ENCODE measurements at regions not wholly inside any gene's neighbourhood (a gene's known extent, or its start where the extent isn't known, plus 50 kb on each side); places are given as distances from the start of the nearest gene placed in this dataset.

- Mint-ChIP-seq H3K27me3 (ENCODE audit: low read depth) (peaks cover 30% of the 10 kb centered on the region), H3K9me3 (no peaks in the 10 kb centered on the region), H3K27ac (ENCODE audit: unreplicated experiment) (no peak overlapping the region), H3K4me1 (peaks cover 5% of the 10 kb centered on the region), H3K4me3 (no peak overlapping the region), H3K36me3 (ENCODE audit: low read depth) (no peaks in the 10 kb centered on the region)
- DNase-seq (ENCODE audit: low read depth, low spot score), result no peak
- no peak for TF ChIP-seq CTCF (conservative IDR thresholded peaks at IDR 0.05)
Measured at GRCh38 chr4:1505511-1506460, 99.5 kb upstream of the NKX1-1 start.

- Mint-ChIP-seq H3K27ac (ENCODE audit: unreplicated experiment) (no peak overlapping the region), H3K4me3 (no peak overlapping the region), H3K36me3 (ENCODE audit: low read depth) (no peaks in the 10 kb centered on the region), H3K4me1 (peaks cover 5% of the 10 kb centered on the region), H3K27me3 (ENCODE audit: low read depth) (peaks cover 26% of the 10 kb centered on the region), H3K9me3 (no peaks in the 10 kb centered on the region)
- no peak for DNase-seq (ENCODE audit: low read depth, low spot score)
- no peak for TF ChIP-seq CTCF (conservative IDR thresholded peaks at IDR 0.05)
Measured at GRCh38 chr4:1504595-1505500, 98.6 kb upstream of the NKX1-1 start.

- Mint-ChIP-seq H3K36me3 (ENCODE audit: low read depth) (no peaks in the 10 kb centered on the region), H3K9me3 (no peaks in the 10 kb centered on the region), H3K27me3 (ENCODE audit: low read depth) (peaks cover 22% of the 10 kb centered on the region), H3K27ac (ENCODE audit: unreplicated experiment) (no peak overlapping the region), H3K4me3 (no peak overlapping the region), H3K4me1 (peaks cover 5% of the 10 kb centered on the region)
- no peak for DNase-seq (ENCODE audit: low read depth, low spot score)
- no peak for TF ChIP-seq CTCF (conservative IDR thresholded peaks at IDR 0.05)
Measured at GRCh38 chr4:1503583-1504471, 97.6 kb upstream of the NKX1-1 start.

GRCh38 chr4:1502976-1503375, 96.7 kb upstream of the NKX1-1 start:
- no peaks in the 10 kb centered on the region for H3K36me3 Mint-ChIP-seq (ENCODE audit: low read depth)
- no peak for TF ChIP-seq CTCF (conservative IDR thresholded peaks at IDR 0.05)

GRCh38 chr4:1502501-1502886, 96.3 kb upstream of the NKX1-1 start:
- no peak overlapping the region for H3K27ac Mint-ChIP-seq (ENCODE audit: unreplicated experiment)
- TF ChIP-seq CTCF (conservative IDR thresholded peaks at IDR 0.05), result no peak
- no peaks in the 10 kb centered on the region for H3K9me3 Mint-ChIP-seq
- DNase-seq (ENCODE audit: low read depth, low spot score), result no peak
- peaks cover 14% of the 10 kb centered on the region for H3K27me3 Mint-ChIP-seq (ENCODE audit: low read depth)
- H3K4me3 Mint-ChIP-seq, result no peak overlapping the region
- peaks cover 5% of the 10 kb centered on the region for H3K4me1 Mint-ChIP-seq
- no peaks in the 10 kb centered on the region for H3K36me3 Mint-ChIP-seq (ENCODE audit: low read depth)

More at GRCh38 chr4:1502976-1503375, 96.7 kb upstream of the NKX1-1 start:
- no peak for DNase-seq (ENCODE audit: low read depth, low spot score)
- H3K27ac Mint-ChIP-seq (ENCODE audit: unreplicated experiment), result no peak overlapping the region
- H3K4me3 Mint-ChIP-seq, result no peak overlapping the region
- peaks cover 5% of the 10 kb centered on the region for H3K4me1 Mint-ChIP-seq
- H3K9me3 Mint-ChIP-seq, result no peaks in the 10 kb centered on the region
- H3K27me3 Mint-ChIP-seq (ENCODE audit: low read depth), result peaks cover 19% of the 10 kb centered on the region

Data from neural crest cell (in vitro differentiated cells).